Type B pancreatic cell (in vitro differentiated cells): ENCODE measurements at regions not wholly inside any gene's neighbourhood (a gene's known extent, or its start where the extent isn't known, plus 50 kb on each side); places are given as distances from the start of the nearest gene placed in this dataset.
A peak's percentile ranks its signal among the peaks of the same experiment; 100 is the strongest.

Source experiments
- DNase-seq: peaks from one replicate; pipeline ENCODE4 v3.0.0; 2021; ENCODE audit warnings: mixed read lengths; ENCODE audit not compliant: unreplicated experiment; ENCODE audit errors: extremely low spot score
- H3K27ac Mint-ChIP-seq: 2 replicates; pipeline ENCODE4 v1.8.0; 2021; ENCODE audit warnings: mild to moderate bottlenecking, mixed read lengths
- H3K27me3 Mint-ChIP-seq: 2 replicates; pipeline ENCODE4 v1.8.0; 2021; ENCODE audit warnings: mixed read lengths
- H3K36me3 Mint-ChIP-seq: 2 replicates; pipeline ENCODE4 v1.8.0; 2021; ENCODE audit warnings: mixed read lengths
- H3K4me1 Mint-ChIP-seq: one replicate; pipeline ENCODE4 v1.8.0; 2021; ENCODE audit warnings: mixed read lengths; ENCODE audit not compliant: unreplicated experiment
- H3K4me3 Mint-ChIP-seq: 2 replicates; pipeline ENCODE4 v1.8.0; 2021; ENCODE audit warnings: mild to moderate bottlenecking, mixed read lengths
- H3K9me3 Mint-ChIP-seq: 2 replicates; pipeline ENCODE4 v1.8.0; 2021; ENCODE audit warnings: mixed read lengths
- CTCF ChIP-seq: fragments of 200-600 bp; sonication (generic); conservative IDR thresholded peaks from 2 replicates; pipeline ENCODE4 v1.5.0; 2021; ENCODE audit warnings: antibody characterized with exemption, mild to moderate bottlenecking

- Mint-ChIP-seq H3K27me3 (no peaks in the 10 kb centered on the region), H3K27ac (no peak overlapping the region), H3K4me3 (no peak overlapping the region), H3K36me3 (no peaks in the 10 kb centered on the region), H3K9me3 (peaks cover 5% of the 10 kb centered on the region), H3K4me1 (no peaks in the 10 kb centered on the region)
- DNase-seq, result no peak
- no peak for TF ChIP-seq CTCF
These were observed 2138.5 kb upstream of the PCDH20 start for GRCh38 chr13:63554157-63554556.

GRCh38 chr13:63551731-63552130 lies 2136.1 kb upstream of the PCDH20 start:
- no peaks in the 10 kb centered on the region for H3K4me1 Mint-ChIP-seq
- no peak for TF ChIP-seq CTCF
- no peak for DNase-seq
- peak overlapping the region; percentile 78 for H3K4me3 Mint-ChIP-seq
- H3K27me3 Mint-ChIP-seq, result no peaks in the 10 kb centered on the region
- H3K36me3 Mint-ChIP-seq, result no peaks in the 10 kb centered on the region
- H3K27ac Mint-ChIP-seq, result peak overlapping the region; percentile 97
- H3K9me3 Mint-ChIP-seq, result peaks cover 5% of the 10 kb centered on the region

GRCh38 chr13:63546524-63546923 lies 2130.9 kb upstream of the PCDH20 start:
- Mint-ChIP-seq H3K36me3 (no peaks in the 10 kb centered on the region), H3K27me3 (no peaks in the 10 kb centered on the region), H3K4me3 (no peak overlapping the region), H3K4me1 (peaks cover 12% of the 10 kb centered on the region), H3K9me3 (peaks cover 7% of the 10 kb centered on the region), H3K27ac (no peak overlapping the region)
- no peak for DNase-seq
- no peak for TF ChIP-seq CTCF

GRCh38 chr13:63542770-63543169 lies 2127.1 kb upstream of the PCDH20 start:
- Mint-ChIP-seq H3K4me1 (peaks cover 12% of the 10 kb centered on the region), H3K27ac (no peak overlapping the region), H3K9me3 (peaks cover 7% of the 10 kb centered on the region), H3K36me3 (no peaks in the 10 kb centered on the region), H3K4me3 (no peak overlapping the region), H3K27me3 (no peaks in the 10 kb centered on the region)
- TF ChIP-seq CTCF, result no peak
- DNase-seq, result no peak

GRCh38 chr13:63541336-63541735 lies 2125.7 kb upstream of the PCDH20 start:
- H3K27me3 Mint-ChIP-seq, result no peaks in the 10 kb centered on the region
- no peak for TF ChIP-seq CTCF
- peaks cover 12% of the 10 kb centered on the region for H3K4me1 Mint-ChIP-seq
- H3K9me3 Mint-ChIP-seq, result peaks cover 7% of the 10 kb centered on the region
- no peak overlapping the region for H3K27ac Mint-ChIP-seq
- H3K4me3 Mint-ChIP-seq, result no peak overlapping the region
- no peaks in the 10 kb centered on the region for H3K36me3 Mint-ChIP-seq
- DNase-seq, result no peak

GRCh38 chr13:63540061-63540460 lies 2124.4 kb upstream of the PCDH20 start:
- no peak for TF ChIP-seq CTCF

More at GRCh38 chr13:63540061-63540460, 2124.4 kb upstream of the PCDH20 start:
- Mint-ChIP-seq H3K36me3 (no peaks in the 10 kb centered on the region), H3K27me3 (no peaks in the 10 kb centered on the region), H3K27ac (no peak overlapping the region), H3K4me3 (no peak overlapping the region), H3K4me1 (peaks cover 5% of the 10 kb centered on the region), H3K9me3 (no peaks in the 10 kb centered on the region)
- no peak for DNase-seq
